HG02973 (cell line): ENCODE measurements at regions not wholly inside any gene's neighbourhood (a gene's known extent, or its start where the extent isn't known, plus 50 kb on each side); places are given as distances from the start of the nearest gene placed in this dataset.

ENCODE experiments used
- ATAC-seq: cut with Tn5 transposase; IDR thresholded peaks from one replicate; pipeline ENCODE4 v1.9.1; 2021; ENCODE audit warnings: moderate library complexity; ENCODE audit not compliant: unreplicated experiment

DNA sequence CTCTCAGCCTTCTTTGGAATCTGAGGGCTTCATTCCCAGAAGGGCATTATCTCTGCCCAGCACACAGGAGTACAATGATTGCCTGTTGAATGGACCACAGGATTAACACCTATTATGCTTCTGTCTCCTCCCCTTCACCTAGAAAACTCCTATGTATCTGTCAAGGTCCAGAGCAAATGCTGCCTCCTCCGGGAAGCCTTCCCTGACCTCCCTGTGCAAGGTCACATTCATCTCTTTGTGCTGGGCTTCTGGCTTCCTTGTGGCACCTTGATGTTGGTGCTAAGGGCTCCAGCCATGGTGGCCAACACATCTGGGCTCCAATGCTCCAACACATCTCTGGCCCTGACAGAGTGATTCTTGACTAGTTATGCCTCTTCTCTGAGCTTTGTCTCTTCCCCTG lies 49.9 kb upstream of the ATP2B2 start:
- no peak for ATAC-seq

DNA sequence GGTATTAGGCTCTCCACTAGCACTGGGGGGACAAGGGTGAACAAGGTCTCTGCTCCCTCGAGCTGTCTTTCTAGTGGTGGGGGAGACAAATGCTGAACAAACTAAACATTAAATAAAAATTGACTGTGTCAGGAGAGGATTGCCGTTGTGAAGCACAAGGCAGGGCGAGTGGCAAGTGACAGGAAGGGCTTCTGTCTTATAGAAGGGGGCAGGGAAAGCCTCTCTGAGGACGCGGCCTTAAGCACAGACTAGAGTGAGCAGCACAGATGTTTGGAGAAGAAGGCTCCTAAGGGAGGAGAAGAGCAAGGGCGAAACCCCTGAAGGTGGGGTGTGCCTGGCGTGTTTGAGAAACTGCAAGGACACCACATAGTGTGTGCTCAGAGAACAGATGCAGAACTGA lies 50.9 kb upstream of the ATP2B2 start:
- no peak for ATAC-seq

- ATAC-seq = no peak
Observed at GRCh38 chr3:10557250-10557649, 51.9 kb upstream of the ATP2B2 start.

- no peak for ATAC-seq
Observed at GRCh38 chr3:10557781-10558373, 52.5 kb upstream of the ATP2B2 start.

- no peak for ATAC-seq
Observed at GRCh38 chr3:10558736-10559135, 53.4 kb upstream of the ATP2B2 start.

GRCh38 chr3:10560060-10560861 lies 54.9 kb upstream of the ATP2B2 start:
- ATAC-seq = no peak

DNA sequence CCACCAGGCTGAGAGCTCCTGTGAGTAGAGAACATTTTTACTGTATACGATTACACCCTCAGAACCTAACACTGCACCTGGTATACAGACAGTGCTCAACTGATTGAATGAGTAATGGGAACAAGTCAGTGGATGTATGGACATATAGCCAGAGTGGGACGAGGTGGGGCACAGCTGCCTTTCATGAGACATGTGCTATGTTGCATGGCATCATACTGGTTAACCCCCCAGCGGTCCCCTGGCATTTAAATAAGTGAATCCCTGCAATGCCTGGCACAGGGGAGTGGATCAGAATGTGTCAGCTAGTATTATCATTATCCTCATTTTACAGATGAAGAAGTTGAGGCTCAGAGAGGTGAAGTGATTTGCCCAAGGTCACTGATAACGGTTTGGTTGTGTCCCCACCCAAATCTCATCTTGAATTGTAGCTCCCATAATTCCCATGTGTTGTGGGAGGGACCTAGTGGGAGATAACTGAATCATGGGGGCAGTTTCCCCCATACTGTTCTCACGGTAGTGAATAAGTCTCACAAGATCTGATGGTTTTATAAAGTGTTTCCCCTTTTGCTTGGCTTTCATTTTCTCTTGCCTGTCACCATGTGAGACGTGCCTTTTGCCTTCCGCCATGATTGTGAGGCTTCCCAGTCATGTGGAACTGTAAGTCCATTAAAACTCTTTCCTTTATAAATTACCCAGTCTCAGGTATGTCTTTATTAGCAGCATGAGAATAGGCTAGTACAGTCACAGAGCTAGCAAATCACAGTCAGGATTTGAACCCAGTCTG lies 56.0 kb upstream of the ATP2B2 start:
- ATAC-seq = no peak

DNA sequence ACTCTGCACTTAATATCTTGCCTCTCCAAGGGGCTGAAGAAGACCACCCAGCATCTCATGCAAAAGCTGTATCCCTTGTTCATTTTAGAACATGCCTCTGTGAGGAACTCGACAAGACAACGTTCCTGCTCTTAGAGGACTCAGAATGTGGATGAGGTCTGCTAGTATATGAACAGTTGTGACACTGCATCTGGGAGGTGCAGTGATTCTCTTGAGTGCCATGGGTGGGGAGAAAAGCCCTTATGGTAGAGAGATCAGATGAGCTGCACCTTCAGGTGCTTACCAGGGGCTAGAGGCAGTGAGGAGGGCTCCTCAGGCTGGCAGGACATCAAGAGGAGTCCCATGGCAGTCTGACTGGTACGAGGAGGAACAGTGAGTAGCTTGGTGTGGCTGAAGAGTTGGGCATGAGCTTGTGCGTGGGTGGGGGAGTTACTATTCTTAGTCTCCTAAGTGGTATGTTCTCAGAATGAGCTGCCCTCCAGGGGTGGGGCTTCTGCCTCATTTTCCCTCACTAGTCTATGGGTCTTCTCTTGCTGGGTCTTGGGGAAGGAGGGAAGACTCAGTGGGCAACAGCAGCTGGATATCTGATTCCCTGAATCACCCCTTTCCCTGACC lies 56.7 kb upstream of the ATP2B2 start:
- no peak for ATAC-seq

DNA sequence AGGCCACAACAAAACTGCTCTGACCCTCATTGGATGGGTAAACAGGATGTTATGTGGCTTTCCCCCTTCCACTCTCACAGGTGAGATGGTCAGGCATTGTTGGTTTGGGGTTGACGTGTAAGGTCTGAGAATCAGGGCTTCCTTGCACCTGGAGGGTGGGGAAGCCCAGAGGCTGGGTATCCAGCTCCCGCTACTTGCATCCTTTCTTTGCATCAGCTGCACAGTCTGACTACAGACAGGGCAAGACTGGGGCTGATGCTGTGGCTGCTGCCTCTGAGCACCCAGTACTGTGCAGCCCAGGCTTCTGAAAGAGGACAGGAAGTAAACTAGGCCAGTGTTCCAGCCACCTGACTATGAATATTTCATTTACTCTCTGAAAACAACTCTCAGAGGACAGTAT lies 58.0 kb upstream of the ATP2B2 start:
- ATAC-seq = no peak

DNA sequence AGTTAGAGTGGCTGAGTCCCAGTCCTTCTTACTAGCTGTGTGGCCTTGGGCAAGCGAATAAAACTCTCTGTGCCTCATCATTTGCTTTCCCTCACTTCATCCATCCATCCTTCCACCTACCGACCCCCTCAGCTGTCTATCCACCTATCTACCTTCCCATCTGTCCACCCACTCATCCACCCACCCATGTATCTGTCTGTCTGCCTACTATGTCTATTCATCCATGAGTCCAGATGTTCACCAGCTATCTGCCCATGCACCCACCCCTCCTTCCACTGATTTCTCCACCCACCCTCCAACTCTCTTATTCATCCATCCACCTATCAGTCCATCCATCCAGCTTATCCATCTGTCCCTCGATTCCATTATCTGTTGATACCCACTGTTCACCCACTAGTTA lies 60.4 kb upstream of the ATP2B2 start:
- no peak for ATAC-seq

- ATAC-seq = no peak
Observed at GRCh38 chr3:10566451-10566850, 61.1 kb upstream of the ATP2B2 start.

GRCh38 chr3:10568549-10568948 lies 63.2 kb upstream of the ATP2B2 start:
- ATAC-seq = no peak

GRCh38 chr3:10570196-10570946 lies 65.0 kb upstream of the ATP2B2 start:
- no peak for ATAC-seq

DNA sequence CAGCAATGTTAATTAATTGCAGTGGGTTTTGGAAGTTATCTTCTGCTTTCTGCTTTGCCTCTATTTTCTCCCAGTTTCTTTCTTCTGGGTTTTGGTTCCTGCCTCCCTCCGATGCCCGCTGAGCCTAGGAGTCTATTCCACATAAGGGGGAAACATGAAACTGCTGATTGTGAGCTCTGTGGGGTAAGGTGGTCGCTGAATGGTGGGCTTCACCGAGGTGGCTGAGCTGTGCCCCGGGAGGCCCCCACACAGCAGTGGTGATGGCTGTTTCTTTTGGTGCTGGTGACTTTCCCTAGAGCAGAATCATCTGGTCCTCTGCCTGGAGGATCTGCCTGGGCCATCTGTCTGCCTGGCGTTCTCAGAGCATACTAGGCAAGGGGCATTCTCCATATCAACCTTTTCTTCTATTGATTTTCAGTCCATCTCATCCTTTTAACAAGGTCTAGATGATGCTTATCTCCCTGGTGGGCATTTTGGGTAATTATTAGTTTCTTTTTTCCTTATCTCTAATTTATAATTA lies 68.8 kb upstream of the ATP2B2 start:
- no peak for ATAC-seq

- ATAC-seq = no peak
Observed at GRCh38 chr3:10575601-10576160, 70.3 kb upstream of the ATP2B2 start.

- ATAC-seq = no peak
Observed at GRCh38 chr3:10577486-10577885, 72.1 kb upstream of the ATP2B2 start.

- no peak for ATAC-seq
Observed at GRCh38 chr3:10580426-10580825, 75.0 kb upstream of the ATP2B2 start.

GRCh38 chr3:10581251-10581650 lies 75.9 kb upstream of the ATP2B2 start:
- ATAC-seq = no peak

- ATAC-seq = no peak
Observed at GRCh38 chr3:10581716-10582115, 76.3 kb upstream of the ATP2B2 start.

DNA sequence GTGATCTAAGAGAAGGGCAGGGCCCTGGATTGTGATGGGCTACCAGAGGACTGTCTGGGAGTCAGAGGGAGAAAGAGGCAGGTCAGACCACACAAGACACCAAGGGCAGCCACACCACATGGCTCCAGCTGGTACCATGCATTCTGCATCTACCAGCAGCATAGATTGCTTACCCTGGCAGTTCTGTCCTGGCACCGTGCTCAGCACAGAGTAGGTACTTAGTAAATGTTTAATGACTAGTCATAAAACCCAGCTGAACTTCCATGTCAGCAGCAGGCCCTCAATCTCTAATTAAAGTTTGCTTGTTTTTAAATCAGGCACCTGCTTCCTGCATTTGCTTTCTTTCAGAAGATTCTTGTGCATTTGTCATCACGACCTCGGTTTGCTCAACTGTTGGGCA lies 77.3 kb upstream of the ATP2B2 start:
- ATAC-seq = no peak
